HepG2 (cell line): ENCODE measurements at regions not wholly inside any gene's neighbourhood (a gene's known extent, or its start where the extent isn't known, plus 50 kb on each side); places are given as distances from the start of the nearest gene placed in this dataset.
A peak's percentile ranks its signal among the peaks of the same experiment; 100 is the strongest.

Experiments used
- ADNP ChIP-seq: sonication (generic); formaldehyde crosslinking; IDR thresholded peaks from 2 replicates; pipeline ENCODE4 v1.4.0; 2020; ENCODE audit warnings: missing genetic modification reagents
- ARHGAP35 ChIP-seq: sonication (generic); formaldehyde crosslinking; IDR thresholded peaks from 2 replicates; pipeline ENCODE4 v1.9.0; 2022; ENCODE audit warnings: mild to moderate bottlenecking, inconsistent platforms, moderate library complexity, missing genetic modification reagents, borderline replicate concordance
- DNMT3B ChIP-seq: conservative IDR thresholded peaks from 2 replicates; pipeline ENCODE4 v1.6.1; 2016; ENCODE audit warnings: missing biosample characterization, control low read depth
- ESRRA ChIP-seq: sonication (generic); formaldehyde crosslinking; IDR thresholded peaks from 2 replicates; pipeline ENCODE4 v1.5.1; 2020; ENCODE audit warnings: mild to moderate bottlenecking, low read depth, missing genetic modification reagents
- FOXP1 ChIP-seq, 2 experiments: fragments of 450-650 bp in 1 of 2; IDR thresholded peaks; 2 replicates each; pipeline ENCODE4 v1.6.1; 2017 to 2018; ENCODE audit warnings: antibody characterized with exemption in 1 of 2
- KMT2A ChIP-seq: sonication (generic); formaldehyde crosslinking; IDR thresholded peaks from 2 replicates; pipeline ENCODE4 v1.4.0; 2020; ENCODE audit warnings: missing genetic modification reagents
- MEIS1 ChIP-seq: sonication (generic); formaldehyde crosslinking; IDR thresholded peaks from 2 replicates; pipeline ENCODE4 v1.9.0; 2021; ENCODE audit warnings: mild to moderate bottlenecking, missing genetic modification reagents, moderate library complexity, borderline replicate concordance
- PCBP1 ChIP-seq: fragments of 200-400 bp; formaldehyde crosslinking; IDR thresholded peaks from 2 replicates; pipeline ENCODE4 v1.6.1; 2017; ENCODE audit warnings: mild to moderate bottlenecking, low read depth, low read length, borderline replicate concordance
- RARA ChIP-seq: IDR thresholded peaks from 2 replicates; pipeline ENCODE4 v1.6.1; 2016; ENCODE audit warnings: missing genetic modification reagents, missing compliant biosample characterization
- RFXANK ChIP-seq: IDR thresholded peaks from 2 replicates; pipeline ENCODE4 v1.6.1; 2016
- SIN3A ChIP-seq: IDR thresholded peaks from 2 replicates; pipeline ENCODE4 v1.6.1; 2011; ENCODE audit warnings: low read depth, mild to moderate bottlenecking, control low read depth, low read length, borderline replicate concordance
- SOX6 ChIP-seq, 2 experiments: fragments of 450-650 bp in 1 of 2; sonication (generic) in 1 of 2; formaldehyde crosslinking in 1 of 2; IDR thresholded peaks; 2 replicates each; pipeline versions ENCODE4 v1.4.0 to v1.6.1; 2017 to 2020; ENCODE audit warnings: antibody characterized with exemption in 1 of 2, mild to moderate bottlenecking in 1 of 2, missing genetic modification reagents in 1 of 2
- ZBTB1 ChIP-seq: sonication (generic); formaldehyde crosslinking; IDR thresholded peaks from 2 replicates; pipeline ENCODE4 v1.4.0; 2020; ENCODE audit warnings: missing genetic modification reagents, borderline replicate concordance
- ZNF235 ChIP-seq: sonication (generic); formaldehyde crosslinking; IDR thresholded peaks from 2 replicates; pipeline ENCODE4 v1.8.1; 2023; ENCODE audit warnings: mild to moderate bottlenecking, missing genetic modification reagents, borderline replicate concordance
- TF ChIP-seq, protein P1 (sequence below): sonication (generic); formaldehyde crosslinking; IDR thresholded peaks from 2 replicates; pipeline ENCODE4 v1.5.0; 2020; ENCODE audit warnings: mild to moderate bottlenecking, low read depth, missing genetic modification reagents, borderline replicate concordance
- TF ChIP-seq, protein P2 (sequence below): IDR thresholded peaks from 2 replicates; pipeline ENCODE4 v1.6.1; 2016; ENCODE audit warnings: missing biosample characterization, missing genetic modification reagents, low read depth
- TF ChIP-seq, protein P3 (sequence below): sonication (generic); formaldehyde crosslinking; IDR thresholded peaks from 2 replicates; pipeline ENCODE4 v1.8.1; 2023; ENCODE audit warnings: mild to moderate bottlenecking, missing genetic modification reagents, borderline replicate concordance
- TF ChIP-seq, protein P4 (sequence below): sonication (generic); formaldehyde crosslinking; IDR thresholded peaks from 2 replicates; pipeline ENCODE4 v1.9.0; 2021; ENCODE audit warnings: missing genetic modification reagents, mild to moderate bottlenecking, borderline replicate concordance
- TF ChIP-seq, protein P5 (sequence below): sonication (generic); formaldehyde crosslinking; IDR thresholded peaks from 2 replicates; pipeline ENCODE4 v1.5.1; 2020; ENCODE audit warnings: mild to moderate bottlenecking, missing genetic modification reagents, borderline replicate concordance
- TF ChIP-seq, protein P6 (sequence below): sonication (generic); formaldehyde crosslinking; IDR thresholded peaks from 2 replicates; pipeline ENCODE4 v1.4.0; 2020; ENCODE audit warnings: missing genetic modification reagents

DNA sequence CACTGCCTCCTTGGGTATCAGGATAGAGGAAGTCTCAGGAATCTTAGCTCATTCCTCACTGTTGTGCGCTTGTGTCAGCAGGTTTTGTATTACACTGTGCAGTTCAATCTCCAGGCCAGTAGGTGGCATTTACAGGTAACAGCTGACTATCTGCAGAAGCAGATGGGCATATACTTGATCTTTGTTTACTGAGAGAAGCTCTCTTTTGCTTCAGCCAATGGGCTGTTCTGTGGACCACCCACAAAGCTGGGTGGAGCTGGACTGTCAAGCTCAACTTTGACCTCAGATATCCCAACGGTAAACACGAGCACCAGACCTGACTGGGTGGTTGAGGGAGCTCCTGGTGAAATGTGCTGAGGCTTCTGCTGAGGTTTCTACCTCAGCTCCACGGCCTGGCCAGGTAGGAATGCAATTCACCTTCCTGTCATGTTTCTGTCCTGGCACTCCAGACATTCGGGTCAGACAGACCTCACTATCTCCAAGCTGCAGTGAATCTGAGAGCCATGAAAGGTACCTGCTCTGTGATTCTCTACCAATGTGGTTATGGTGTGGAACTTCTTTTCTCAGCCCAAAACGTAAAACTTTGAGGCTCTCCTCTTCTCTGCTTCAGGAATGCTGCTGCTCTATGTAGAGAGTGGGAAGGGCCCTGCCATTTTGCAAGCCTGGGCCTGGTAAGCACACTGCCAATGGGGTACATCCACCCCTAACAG is 167.9 kb upstream of the ACTBL2 start (continued):
- TF ChIP-seq ADNP (CRISPR knock-in tag) (no peak), KMT2A (CRISPR knock-in tag) (no peak), DNMT3B (CRISPR knock-in tag) (0 out of 2 replicates have a peak, but pooled peaks have one; percentile 69), ZBTB1 (CRISPR knock-in tag) (no peak), SIN3A (no peak; the same call in 1 of the 2 replicates), ARHGAP35 (CRISPR knock-in tag) (0 out of 2 replicates have a peak, but pooled peaks have one; percentile 25), SOX6 (IDR thresholded peaks at IDR 0.05) (no peak), SOX6 (CRISPR knock-in tag; IDR thresholded peaks at IDR 0.05) (peak; percentile 77), FOXP1 (IDR thresholded peaks at IDR 0.05) (peak; percentile 73), FOXP1 (CRISPR knock-in tag; IDR thresholded peaks at IDR 0.05) (peak; percentile 82), PCBP1 (no peak), ZNF235 (CRISPR knock-in tag) (no peak), MEIS1 (CRISPR knock-in tag) (no peak), ESRRA (no peak), RFXANK (CRISPR knock-in tag) (peak; percentile 79; the same call in 1 of the 2 replicates), RARA (peak; percentile 64)
- TF ChIP-seq, protein P1, sequence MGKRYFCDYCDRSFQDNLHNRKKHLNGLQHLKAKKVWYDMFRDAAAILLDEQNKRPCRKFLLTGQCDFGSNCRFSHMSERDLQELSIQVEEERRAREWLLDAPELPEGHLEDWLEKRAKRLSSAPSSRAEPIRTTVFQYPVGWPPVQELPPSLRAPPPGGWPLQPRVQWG = no peak
- TF ChIP-seq, protein P2, sequence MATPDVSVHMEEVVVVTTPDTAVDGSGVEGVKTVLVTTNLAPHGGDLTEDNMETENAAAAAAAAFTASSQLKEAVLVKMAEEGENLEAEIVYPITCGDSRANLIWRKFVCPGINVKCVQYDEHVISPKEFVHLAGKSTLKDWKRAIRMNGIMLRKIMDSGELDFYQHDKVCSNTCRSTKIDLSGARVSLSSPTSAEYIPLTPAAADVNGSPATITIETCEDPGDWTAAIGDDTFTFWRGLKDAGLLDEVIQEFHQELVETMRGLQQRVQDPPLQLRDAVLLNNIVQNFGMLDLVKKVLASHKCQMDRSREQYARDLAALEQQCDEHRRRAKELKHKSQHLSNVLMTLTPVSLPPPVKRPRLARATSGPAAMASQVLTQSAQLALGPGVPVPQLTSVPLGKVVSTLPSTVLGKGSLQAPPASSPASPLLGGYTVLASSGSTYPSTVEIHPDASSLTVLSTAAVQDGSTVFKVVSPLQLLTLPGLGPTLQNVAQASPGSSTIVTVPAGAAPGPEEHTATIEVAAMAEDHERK (CRISPR knock-in tag) = no peak
- TF ChIP-seq, protein P3, sequence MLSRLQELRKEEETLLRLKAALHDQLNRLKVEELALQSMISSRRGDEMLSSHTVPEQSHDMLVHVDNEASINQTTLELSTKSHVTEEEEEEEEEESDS (CRISPR knock-in tag) = no peak
- TF ChIP-seq, protein P4, sequence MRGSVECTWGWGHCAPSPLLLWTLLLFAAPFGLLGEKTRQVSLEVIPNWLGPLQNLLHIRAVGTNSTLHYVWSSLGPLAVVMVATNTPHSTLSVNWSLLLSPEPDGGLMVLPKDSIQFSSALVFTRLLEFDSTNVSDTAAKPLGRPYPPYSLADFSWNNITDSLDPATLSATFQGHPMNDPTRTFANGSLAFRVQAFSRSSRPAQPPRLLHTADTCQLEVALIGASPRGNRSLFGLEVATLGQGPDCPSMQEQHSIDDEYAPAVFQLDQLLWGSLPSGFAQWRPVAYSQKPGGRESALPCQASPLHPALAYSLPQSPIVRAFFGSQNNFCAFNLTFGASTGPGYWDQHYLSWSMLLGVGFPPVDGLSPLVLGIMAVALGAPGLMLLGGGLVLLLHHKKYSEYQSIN = no peak
- TF ChIP-seq, protein P5, sequence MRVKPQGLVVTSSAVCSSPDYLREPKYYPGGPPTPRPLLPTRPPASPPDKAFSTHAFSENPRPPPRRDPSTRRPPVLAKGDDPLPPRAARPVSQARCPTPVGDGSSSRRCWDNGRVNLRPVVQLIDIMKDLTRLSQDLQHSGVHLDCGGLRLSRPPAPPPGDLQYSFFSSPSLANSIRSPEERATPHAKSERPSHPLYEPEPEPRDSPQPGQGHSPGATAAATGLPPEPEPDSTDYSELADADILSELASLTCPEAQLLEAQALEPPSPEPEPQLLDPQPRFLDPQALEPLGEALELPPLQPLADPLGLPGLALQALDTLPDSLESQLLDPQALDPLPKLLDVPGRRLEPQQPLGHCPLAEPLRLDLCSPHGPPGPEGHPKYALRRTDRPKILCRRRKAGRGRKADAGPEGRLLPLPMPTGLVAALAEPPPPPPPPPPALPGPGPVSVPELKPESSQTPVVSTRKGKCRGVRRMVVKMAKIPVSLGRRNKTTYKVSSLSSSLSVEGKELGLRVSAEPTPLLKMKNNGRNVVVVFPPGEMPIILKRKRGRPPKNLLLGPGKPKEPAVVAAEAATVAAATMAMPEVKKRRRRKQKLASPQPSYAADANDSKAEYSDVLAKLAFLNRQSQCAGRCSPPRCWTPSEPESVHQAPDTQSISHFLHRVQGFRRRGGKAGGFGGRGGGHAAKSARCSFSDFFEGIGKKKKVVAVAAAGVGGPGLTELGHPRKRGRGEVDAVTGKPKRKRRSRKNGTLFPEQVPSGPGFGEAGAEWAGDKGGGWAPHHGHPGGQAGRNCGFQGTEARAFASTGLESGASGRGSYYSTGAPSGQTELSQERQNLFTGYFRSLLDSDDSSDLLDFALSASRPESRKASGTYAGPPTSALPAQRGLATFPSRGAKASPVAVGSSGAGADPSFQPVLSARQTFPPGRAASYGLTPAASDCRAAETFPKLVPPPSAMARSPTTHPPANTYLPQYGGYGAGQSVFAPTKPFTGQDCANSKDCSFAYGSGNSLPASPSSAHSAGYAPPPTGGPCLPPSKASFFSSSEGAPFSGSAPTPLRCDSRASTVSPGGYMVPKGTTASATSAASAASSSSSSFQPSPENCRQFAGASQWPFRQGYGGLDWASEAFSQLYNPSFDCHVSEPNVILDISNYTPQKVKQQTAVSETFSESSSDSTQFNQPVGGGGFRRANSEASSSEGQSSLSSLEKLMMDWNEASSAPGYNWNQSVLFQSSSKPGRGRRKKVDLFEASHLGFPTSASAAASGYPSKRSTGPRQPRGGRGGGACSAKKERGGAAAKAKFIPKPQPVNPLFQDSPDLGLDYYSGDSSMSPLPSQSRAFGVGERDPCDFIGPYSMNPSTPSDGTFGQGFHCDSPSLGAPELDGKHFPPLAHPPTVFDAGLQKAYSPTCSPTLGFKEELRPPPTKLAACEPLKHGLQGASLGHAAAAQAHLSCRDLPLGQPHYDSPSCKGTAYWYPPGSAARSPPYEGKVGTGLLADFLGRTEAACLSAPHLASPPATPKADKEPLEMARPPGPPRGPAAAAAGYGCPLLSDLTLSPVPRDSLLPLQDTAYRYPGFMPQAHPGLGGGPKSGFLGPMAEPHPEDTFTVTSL (CRISPR knock-in tag) = peak; percentile 68; the same call in 1 of the 2 replicates
- TF ChIP-seq, protein P6, sequence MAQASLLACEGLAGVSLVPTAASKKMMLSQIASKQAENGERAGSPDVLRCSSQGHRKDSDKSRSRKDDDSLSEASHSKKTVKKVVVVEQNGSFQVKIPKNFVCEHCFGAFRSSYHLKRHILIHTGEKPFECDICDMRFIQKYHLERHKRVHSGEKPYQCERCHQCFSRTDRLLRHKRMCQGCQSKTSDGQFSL (CRISPR knock-in tag) = 0 out of 2 replicates have a peak, but pooled peaks have one; percentile 42
